HG02798 (cell line): ENCODE measurements at regions not wholly inside any gene's neighbourhood (a gene's known extent, or its start where the extent isn't known, plus 50 kb on each side); places are given as distances from the start of the nearest gene placed in this dataset.
"Not testable (repeated sequence)": the region's sequence is repeated elsewhere in the genome, so short reads cannot be mapped to it uniquely, and the experiment has no call there.

Experiments used
- ATAC-seq: cut with Tn5 transposase; IDR thresholded peaks from one replicate; pipeline ENCODE4 v1.9.1; 2021; ENCODE audit warnings: mild to moderate bottlenecking; ENCODE audit not compliant: unreplicated experiment, poor library complexity

DNA sequence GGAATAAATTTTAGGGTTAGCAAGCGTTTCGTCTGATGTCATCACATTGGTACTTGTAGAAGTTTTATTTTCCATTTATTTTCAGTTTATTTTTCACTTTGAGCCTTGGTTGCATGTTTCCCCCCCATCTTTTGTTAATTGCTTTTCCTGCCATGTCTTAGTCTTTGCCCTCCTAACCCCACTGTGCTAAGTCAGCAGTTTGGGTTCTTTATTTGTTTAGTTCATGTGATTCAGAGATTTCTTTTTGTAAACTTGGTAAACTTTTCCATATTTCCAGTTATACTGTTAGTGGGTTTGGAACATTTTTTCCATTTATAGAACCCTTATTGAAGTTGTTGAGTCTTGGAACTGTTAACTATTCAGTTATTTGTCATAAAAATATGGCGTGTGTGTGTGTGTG lies 252.9 kb upstream of the ANKH start:
- ATAC-seq: no peak

GRCh38 chr5:15117688-15118087 lies 246.1 kb upstream of the ANKH start:
- no peak for ATAC-seq

DNA sequence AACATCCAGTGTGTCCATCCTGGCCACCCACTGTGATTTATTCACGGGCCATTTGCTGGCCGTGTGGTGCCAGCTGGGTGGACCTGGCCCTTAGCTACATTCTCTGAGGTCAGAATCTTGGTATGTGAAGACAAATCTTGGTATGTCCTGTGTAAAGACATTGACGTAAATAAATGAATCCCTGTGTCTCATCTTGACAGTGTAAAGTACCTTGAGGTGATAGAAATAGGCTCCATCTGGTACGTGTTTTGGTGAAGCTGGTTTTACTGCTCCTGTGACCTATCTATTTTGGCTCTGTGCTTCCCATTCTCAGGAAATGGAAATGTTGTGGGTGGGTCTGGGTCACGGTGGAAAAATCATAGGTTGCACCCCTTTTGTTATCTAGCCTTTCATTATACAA lies 245.4 kb upstream of the ANKH start:
- no peak for ATAC-seq

DNA sequence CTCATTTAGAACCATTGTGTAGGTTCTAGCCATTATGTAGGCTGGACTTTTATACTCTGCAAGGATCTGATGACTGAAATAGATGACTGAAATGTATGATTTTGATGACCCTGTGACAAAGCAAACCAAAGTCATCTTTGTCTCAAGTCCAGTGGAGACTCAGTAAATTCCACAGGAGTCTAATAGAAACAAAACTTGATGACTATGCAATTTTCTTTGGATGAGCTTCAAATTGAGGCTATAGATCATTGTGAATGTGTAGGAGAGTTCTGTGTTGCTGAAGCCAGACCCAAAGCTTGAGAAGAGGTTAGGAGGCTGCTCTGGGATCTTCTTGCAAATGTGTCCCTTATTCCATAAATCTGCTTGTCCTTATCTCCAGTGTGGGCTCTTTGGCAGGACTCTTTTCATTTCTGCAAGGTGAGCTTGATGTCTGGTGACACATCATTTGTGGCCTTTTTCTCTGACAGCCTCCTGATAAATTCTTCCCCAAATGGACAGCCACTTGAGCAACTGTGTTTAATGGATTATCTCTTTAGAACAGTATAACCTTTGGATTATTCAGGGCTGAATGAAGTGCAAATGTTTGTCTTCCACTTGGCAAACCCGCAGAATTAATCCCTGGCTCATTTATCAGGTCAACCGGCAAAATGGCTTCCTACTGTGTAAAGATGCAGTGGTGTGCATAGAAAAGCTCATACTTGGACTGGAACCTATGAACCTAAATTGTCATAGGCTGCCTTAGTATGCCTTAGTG lies 235.1 kb upstream of the ANKH start:
- no peak for ATAC-seq

DNA sequence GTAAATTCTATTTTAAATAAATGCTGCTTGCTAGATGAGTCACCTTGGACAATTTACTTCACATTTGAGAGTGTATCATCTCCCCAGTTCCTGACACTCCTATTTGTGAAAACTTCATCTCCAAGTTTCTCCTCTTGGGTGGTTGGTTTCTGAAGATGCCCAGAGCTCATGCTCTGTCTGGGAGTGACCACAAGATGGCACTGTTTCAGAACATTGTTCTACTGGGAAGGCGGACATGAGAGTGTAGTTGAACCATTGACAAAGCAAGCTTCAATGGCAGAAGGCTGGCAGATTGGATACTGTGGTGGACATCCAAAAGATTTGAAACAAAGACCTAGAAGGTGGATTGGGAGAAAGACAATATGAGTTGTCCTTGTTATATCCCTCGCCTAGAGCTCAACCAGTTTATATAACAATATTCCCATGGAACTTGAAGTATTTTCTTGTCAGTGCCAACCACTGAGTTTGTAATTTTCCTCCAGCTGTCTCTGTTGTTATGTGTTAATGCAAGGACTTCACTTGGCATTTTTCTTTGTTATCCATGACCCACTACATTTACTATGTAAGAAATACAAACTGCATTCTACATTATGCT lies 234.3 kb upstream of the ANKH start:
- ATAC-seq: peak; percentile 94

DNA sequence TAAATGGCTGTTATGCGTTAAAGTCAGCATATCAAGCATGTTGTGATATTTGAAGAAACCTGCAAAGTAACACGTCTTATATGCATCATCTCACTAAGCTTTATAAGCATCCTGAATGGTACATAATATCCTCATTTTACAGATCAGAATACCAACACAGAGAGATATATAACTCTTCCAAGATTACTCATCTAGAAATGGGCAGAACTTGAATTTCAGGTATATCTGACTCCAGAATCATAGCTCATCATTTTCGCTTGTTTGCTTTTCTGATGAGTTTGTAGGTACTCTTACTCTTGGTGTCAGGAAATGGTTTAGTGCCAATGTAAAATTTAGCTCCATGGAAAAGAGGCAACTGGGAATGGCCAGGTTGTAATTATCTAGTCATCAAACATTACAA lies 232.3 kb upstream of the ANKH start:
- no peak for ATAC-seq

- no peak for ATAC-seq
These were observed 231.6 kb upstream of the ANKH start for GRCh38 chr5:15103130-15103529.

- no peak for ATAC-seq
These were observed 226.0 kb upstream of the ANKH start for GRCh38 chr5:15097552-15097951.

- not testable (repeated sequence) for ATAC-seq
These were observed 225.1 kb upstream of the ANKH start for GRCh38 chr5:15096686-15097085.

DNA sequence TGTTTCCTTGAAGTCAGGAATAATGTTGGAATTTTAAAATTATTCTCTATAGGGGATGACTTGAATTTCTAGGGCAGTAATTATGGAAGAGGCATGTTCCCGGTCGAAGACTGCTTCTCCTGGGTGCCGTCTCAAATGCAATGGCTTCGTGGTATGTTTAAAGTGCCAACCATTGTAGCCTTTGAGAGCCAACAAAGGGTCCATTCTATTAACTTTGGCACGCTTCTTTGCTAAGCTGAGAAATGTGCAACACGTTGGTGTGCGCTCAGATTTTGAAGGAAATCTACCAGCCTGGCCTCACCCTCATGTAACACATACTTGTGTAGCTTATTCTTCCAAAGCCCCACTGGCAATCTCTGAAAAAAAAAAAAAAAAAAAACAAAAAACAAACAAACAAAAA lies 221.2 kb upstream of the ANKH start:
- ATAC-seq: no peak

DNA sequence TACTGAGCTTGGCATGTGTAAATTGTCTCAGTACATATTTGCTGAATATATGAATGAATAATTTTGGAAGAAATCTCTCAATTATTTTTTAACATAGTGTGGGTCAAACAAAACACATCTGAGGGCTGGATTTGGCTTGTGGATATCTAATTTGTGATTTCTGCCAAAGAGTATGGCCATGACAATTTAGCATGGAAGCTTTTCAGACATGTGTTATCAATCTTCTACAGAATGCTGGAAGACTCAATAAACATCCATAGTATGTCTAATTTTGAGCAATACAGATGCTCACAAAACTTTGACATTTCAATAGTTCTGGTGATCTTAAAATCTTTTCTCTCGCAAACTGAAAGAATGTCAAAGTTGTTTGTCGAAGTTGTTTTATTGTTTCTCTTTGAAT lies 214.1 kb upstream of the ANKH start:
- no peak for ATAC-seq

- ATAC-seq: no peak
These were observed 210.5 kb upstream of the ANKH start for GRCh38 chr5:15082096-15082495.

DNA sequence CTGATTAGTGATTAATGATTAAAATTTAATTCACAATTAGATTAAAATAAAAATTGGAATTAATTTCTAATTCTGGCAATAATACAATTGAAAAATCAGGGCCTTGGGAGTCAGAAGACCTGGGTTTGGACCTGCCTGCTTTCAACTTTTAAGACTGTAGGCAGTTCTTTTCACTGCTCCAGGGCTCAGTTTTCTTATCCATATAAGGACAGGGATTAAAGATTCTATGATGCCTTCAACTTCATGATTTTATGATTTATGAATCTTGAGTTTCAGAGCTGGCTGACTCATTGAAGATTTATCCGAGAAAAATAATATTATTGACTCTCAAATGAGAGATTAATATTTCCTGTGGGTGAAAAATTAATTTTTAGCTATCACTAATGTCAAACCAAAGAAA lies 208.6 kb upstream of the ANKH start:
- no peak for ATAC-seq

DNA sequence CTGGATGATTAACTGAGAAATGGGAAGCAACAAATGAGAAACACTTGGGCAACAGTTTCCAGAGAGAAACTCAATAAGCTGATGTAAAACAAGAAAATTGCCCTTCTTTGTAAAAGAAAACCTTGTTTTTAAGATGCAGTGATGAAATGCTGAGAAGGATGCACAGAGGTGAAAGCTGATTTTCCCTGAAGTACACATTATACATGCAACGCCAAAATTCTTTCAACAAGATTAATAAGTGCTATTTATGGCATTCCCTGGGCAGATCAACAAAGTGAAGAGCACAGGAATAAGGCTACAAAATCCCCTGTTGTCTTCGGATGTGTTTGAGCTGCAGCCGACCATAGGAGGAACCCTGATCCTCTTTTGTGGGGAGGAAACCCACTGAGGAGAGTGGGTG lies 208.0 kb upstream of the ANKH start:
- ATAC-seq: no peak

- ATAC-seq: no peak
These were observed 203.1 kb upstream of the ANKH start for GRCh38 chr5:15074651-15075050.

GRCh38 chr5:15073453-15073852 lies 201.9 kb upstream of the ANKH start:
- no peak for ATAC-seq

- no peak for ATAC-seq
These were observed 199.3 kb upstream of the ANKH start for GRCh38 chr5:15070907-15071306.

- no peak for ATAC-seq
These were observed 197.9 kb upstream of the ANKH start for GRCh38 chr5:15069407-15069905.

- no peak for ATAC-seq
These were observed 193.5 kb upstream of the ANKH start for GRCh38 chr5:15065091-15065490.

GRCh38 chr5:15064396-15064795 lies 192.8 kb upstream of the ANKH start:
- no peak for ATAC-seq

GRCh38 chr5:15056988-15057592 lies 185.5 kb upstream of the ANKH start:
- ATAC-seq: no peak

DNA sequence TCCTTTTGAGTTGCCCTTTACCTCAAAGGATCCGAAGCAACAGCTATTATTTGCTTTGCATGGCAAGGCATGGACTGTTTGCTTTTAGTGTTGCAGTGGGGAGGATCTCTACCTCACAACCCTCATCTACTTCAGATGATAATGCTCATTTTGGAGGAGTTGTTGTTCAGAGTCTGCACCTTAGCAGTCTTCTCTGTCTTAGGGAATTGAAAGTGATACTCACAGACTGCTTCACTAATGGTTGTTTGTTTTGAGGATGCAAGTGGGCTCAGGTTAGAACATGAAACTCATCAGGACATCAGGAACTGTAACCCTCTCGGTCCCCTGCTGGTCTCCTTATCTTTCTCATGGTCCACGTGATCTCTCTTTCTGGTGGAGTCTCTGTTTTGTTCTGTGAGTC lies 172.9 kb upstream of the ANKH start:
- ATAC-seq: no peak
